ENCODE measurements at regions not wholly inside any gene's neighbourhood (a gene's known extent, or its start where the extent isn't known, plus 50 kb on each side); places are given as distances from the start of the nearest gene placed in this dataset.

GRCh38 chr11:134515081-134515960, 103.3 kb upstream of the B3GAT1 start:
- H3K9me3 ChIP-seq: no peaks in the 10 kb centered on the region
- H3K27me3 ChIP-seq: peaks cover 83% of the 10 kb centered on the region
- no peaks in the 10 kb centered on the region for H3K4me1 ChIP-seq
- ATAC-seq: no peak
- no peak for TF ChIP-seq CTCF (IDR thresholded peaks at IDR 0.05)
- no peak for TF ChIP-seq POLR2AphosphoS5 (IDR thresholded peaks at IDR 0.05)
- no peak for TF ChIP-seq POLR2A (IDR thresholded peaks at IDR 0.05)
- TF ChIP-seq EP300 (IDR thresholded peaks at IDR 0.05): no peak
- 60 to 74% methylated on average over 1 to 10 of the region's 26 CpGs for WGBS, 2 donors (ENCODE audit: low coverage in 1 of 2)
- no peaks in the 10 kb centered on the region for H3K36me3 ChIP-seq
- no peak overlapping the region for H3K4me3 ChIP-seq
- no peak overlapping the region for H3K27ac ChIP-seq

- H3K27me3 ChIP-seq: peaks cover 92% of the 10 kb centered on the region
- ATAC-seq: no peak
- H3K27ac ChIP-seq: no peak overlapping the region
- no peaks in the 10 kb centered on the region for H3K36me3 ChIP-seq
- no peaks in the 10 kb centered on the region for H3K4me1 ChIP-seq
- 55% methylated on average over 5 of the region's 10 CpGs; no CpG with 5 or more reads in 1 of the 2 donors for WGBS, 2 donors (ENCODE audit: low coverage in 1 of 2)
- no peak overlapping the region for H3K4me3 ChIP-seq
- TF ChIP-seq POLR2AphosphoS5 (IDR thresholded peaks at IDR 0.05) (no peak), POLR2A (IDR thresholded peaks at IDR 0.05) (no peak), CTCF (IDR thresholded peaks at IDR 0.05) (no peak), EP300 (IDR thresholded peaks at IDR 0.05) (no peak)
- H3K9me3 ChIP-seq: no peaks in the 10 kb centered on the region
Measured at GRCh38 chr11:134514354-134514951, 102.4 kb upstream of the B3GAT1 start.

GRCh38 chr11:134513585-134514120, 101.6 kb upstream of the B3GAT1 start:
- Histone ChIP-seq H3K27me3 (peaks cover 89% of the 10 kb centered on the region), H3K27ac (no peak overlapping the region), H3K4me1 (no peaks in the 10 kb centered on the region), H3K36me3 (no peaks in the 10 kb centered on the region), H3K4me3 (no peak overlapping the region), H3K9me3 (no peaks in the 10 kb centered on the region)
- no peak for ATAC-seq
- WGBS, 2 donors (ENCODE audit: low coverage in 1 of 2): 100% methylated on average over 1 of the region's 18 CpGs; no CpG with 5 or more reads in 1 of the 2 donors
- TF ChIP-seq EP300 (IDR thresholded peaks at IDR 0.05): no peak
- no peak for TF ChIP-seq POLR2AphosphoS5 (IDR thresholded peaks at IDR 0.05)
- no peak for TF ChIP-seq CTCF (IDR thresholded peaks at IDR 0.05)
- TF ChIP-seq POLR2A (IDR thresholded peaks at IDR 0.05): no peak

- Histone ChIP-seq H3K4me1 (no peaks in the 10 kb centered on the region), H3K4me3 (no peak overlapping the region), H3K36me3 (no peaks in the 10 kb centered on the region), H3K27me3 (peaks cover 81% of the 10 kb centered on the region), H3K9me3 (no peaks in the 10 kb centered on the region), H3K27ac (no peak overlapping the region)
- WGBS, 2 donors (ENCODE audit: low coverage in 1 of 2): 54 to 64% methylated on average over 10 to 12 of the region's 21 CpGs
- no peak for TF ChIP-seq POLR2AphosphoS5 (IDR thresholded peaks at IDR 0.05)
- no peak for TF ChIP-seq POLR2A (IDR thresholded peaks at IDR 0.05)
- TF ChIP-seq CTCF (IDR thresholded peaks at IDR 0.05): no peak
- TF ChIP-seq EP300 (IDR thresholded peaks at IDR 0.05): no peak
- no peak for ATAC-seq
Measured at GRCh38 chr11:134512571-134513538, 100.8 kb upstream of the B3GAT1 start.
